Lower leg skin (tissue), 3 donors: ENCODE measurements at regions not wholly inside any gene's neighbourhood (a gene's known extent, or its start where the extent isn't known, plus 50 kb on each side); places are given as distances from the start of the nearest gene placed in this dataset.

Experiments
- POLR2A ChIP-seq, 2 donors: fragments of 450-650 bp; IDR thresholded peaks; one replicate each; pipeline ENCODE4 v1.6.1; 2016 to 2017; ENCODE audit warnings: antibody characterized with exemption in 2 of 2, mild to moderate bottlenecking in 1 of 2, moderate library complexity in 1 of 2
- TF ChIP-seq, protein P1 (sequence below), 3 donors: fragments of 450-650 bp; IDR thresholded peaks; one replicate each; pipeline ENCODE4 v1.5.1; 2016; ENCODE audit warnings: antibody characterized with exemption in 3 of 3, mild to moderate bottlenecking in 3 of 3, moderate library complexity in 2 of 3

GRCh38 chr12:31217356-31218130 lies 108.4 kb downstream of the SINHCAF start:
- TF ChIP-seq, protein P1, sequence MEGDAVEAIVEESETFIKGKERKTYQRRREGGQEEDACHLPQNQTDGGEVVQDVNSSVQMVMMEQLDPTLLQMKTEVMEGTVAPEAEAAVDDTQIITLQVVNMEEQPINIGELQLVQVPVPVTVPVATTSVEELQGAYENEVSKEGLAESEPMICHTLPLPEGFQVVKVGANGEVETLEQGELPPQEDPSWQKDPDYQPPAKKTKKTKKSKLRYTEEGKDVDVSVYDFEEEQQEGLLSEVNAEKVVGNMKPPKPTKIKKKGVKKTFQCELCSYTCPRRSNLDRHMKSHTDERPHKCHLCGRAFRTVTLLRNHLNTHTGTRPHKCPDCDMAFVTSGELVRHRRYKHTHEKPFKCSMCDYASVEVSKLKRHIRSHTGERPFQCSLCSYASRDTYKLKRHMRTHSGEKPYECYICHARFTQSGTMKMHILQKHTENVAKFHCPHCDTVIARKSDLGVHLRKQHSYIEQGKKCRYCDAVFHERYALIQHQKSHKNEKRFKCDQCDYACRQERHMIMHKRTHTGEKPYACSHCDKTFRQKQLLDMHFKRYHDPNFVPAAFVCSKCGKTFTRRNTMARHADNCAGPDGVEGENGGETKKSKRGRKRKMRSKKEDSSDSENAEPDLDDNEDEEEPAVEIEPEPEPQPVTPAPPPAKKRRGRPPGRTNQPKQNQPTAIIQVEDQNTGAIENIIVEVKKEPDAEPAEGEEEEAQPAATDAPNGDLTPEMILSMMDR (IDR thresholded peaks at IDR 0.05) = no peak
- TF ChIP-seq POLR2A (IDR thresholded peaks at IDR 0.05) = no peak
